Hepatocyte (in vitro differentiated cells): ENCODE measurements at regions not wholly inside any gene's neighbourhood (a gene's known extent, or its start where the extent isn't known, plus 50 kb on each side); places are given as distances from the start of the nearest gene placed in this dataset.

Experiments
- DNase-seq: peaks from one replicate; pipeline ENCODE4 v3.0.0-alpha.2; 2016; ENCODE audit warnings: low spot score
- H2AFZ ChIP-seq: fragments of 200-600 bp; sonication (generic); 2 replicates; pipeline ENCODE4 v1.6.0; 2016; ENCODE audit warnings: antibody characterized with exemption, mild to moderate bottlenecking
- H3K27ac ChIP-seq: fragments of 200-600 bp; sonication (generic); 2 replicates; pipeline ENCODE4 v1.5.1; 2016; ENCODE audit warnings: mild to moderate bottlenecking
- H3K27me3 ChIP-seq: fragments of 200-600 bp; sonication (generic); 2 replicates; pipeline ENCODE4 v1.6.1; 2016
- H3K36me3 ChIP-seq: fragments of 200-600 bp; sonication (generic); replicated peaks from 2 replicates; pipeline ENCODE4 v1.5.1; 2016; ENCODE audit warnings: low read depth; ENCODE audit not compliant: insufficient read depth
- H3K4me1 ChIP-seq: fragments of 200-600 bp; sonication (generic); 2 replicates; pipeline ENCODE4 v1.5.1; 2016; ENCODE audit warnings: mild to moderate bottlenecking, moderate library complexity; ENCODE audit not compliant: insufficient read depth
- H3K4me2 ChIP-seq: fragments of 200-600 bp; sonication (generic); 2 replicates; pipeline ENCODE4 v1.6.0; 2016
- H3K4me3 ChIP-seq: fragments of 200-600 bp; sonication (generic); 2 replicates; pipeline ENCODE4 v1.5.1; 2016; ENCODE audit warnings: mild to moderate bottlenecking
- H3K79me2 ChIP-seq: fragments of 200-600 bp; sonication (generic); 2 replicates; pipeline ENCODE4 v1.6.0; 2017; ENCODE audit warnings: mild to moderate bottlenecking
- H3K9me2 ChIP-seq: fragments of 200-600 bp; sonication (generic); replicated peaks from 2 replicates; pipeline ENCODE4 v1.6.0; 2017; ENCODE audit warnings: mild to moderate bottlenecking; ENCODE audit not compliant: insufficient read depth
- H3K9me3 ChIP-seq: fragments of 200-600 bp; sonication (generic); 2 replicates; pipeline ENCODE4 v1.5.1; 2016; ENCODE audit warnings: low read depth, mild to moderate bottlenecking
- H4K20me1 ChIP-seq: fragments of 200-600 bp; sonication (generic); 2 replicates; pipeline ENCODE4 v1.6.0; 2016; ENCODE audit warnings: mild to moderate bottlenecking; ENCODE audit not compliant: insufficient read depth, poor library complexity, severe bottlenecking
- EZH2 ChIP-seq: fragments of 200-600 bp; sonication (generic); IDR thresholded peaks from 2 replicates; pipeline ENCODE4 v1.6.1; 2016; ENCODE audit warnings: antibody characterized with exemption, mild to moderate bottlenecking, borderline replicate concordance
- EZH2phosphoT487 ChIP-seq: fragments of 200-600 bp; sonication (generic); IDR thresholded peaks from one replicate; pipeline ENCODE4 v1.6.1; 2018; ENCODE audit warnings: antibody characterized with exemption, mild to moderate bottlenecking, low read depth, moderate library complexity; ENCODE audit not compliant: unreplicated experiment, severe bottlenecking
- WGBS: methylation state at CpG from one replicate; pipeline ENCODE4 v1.1.6; 2016; ENCODE audit warnings: low lambda C conversion rate; ENCODE audit errors: missing lambda C conversion rate; 5-methylcytosine and 5-hydroxymethylcytosine counted together
- TF ChIP-seq, protein P1 (sequence below): fragments of 200-600 bp; sonication (generic); IDR thresholded peaks from 2 replicates; pipeline ENCODE4 v1.5.1; 2016; ENCODE audit warnings: antibody characterized with exemption, mild to moderate bottlenecking; ENCODE audit not compliant: poor library complexity

DNA sequence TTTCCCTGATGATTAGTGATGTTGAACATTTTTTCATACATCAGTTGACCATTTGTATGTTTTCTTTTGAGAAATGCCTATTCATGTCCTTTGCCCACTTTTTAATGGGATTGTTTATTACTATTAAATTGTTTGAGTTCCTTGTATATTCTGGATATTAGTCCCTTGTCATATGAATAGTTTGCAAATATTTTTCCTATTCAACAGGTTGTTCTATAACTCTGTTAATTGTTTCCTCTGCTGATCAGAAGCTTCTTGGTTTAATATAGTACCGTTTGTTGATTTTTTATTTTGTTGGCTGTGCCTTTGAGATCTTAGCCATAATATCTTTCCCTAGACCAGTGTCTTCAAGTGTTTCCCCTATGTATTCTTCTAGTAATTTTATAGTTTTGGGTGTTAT, 189.0 kb upstream of the RARB start:
- Histone ChIP-seq H4K20me1 (no peaks in the 10 kb centered on the region), H3K79me2 (no peaks in the 10 kb centered on the region), H3K4me1 (peaks cover 15% of the 10 kb centered on the region), H3K27ac (no peak overlapping the region), H3K36me3 (no peaks in the 10 kb centered on the region), H3K27me3 (no peaks in the 10 kb centered on the region), H2AFZ (no peak overlapping the region), H3K4me2 (no peak overlapping the region), H3K9me3 (no peaks in the 10 kb centered on the region), H3K4me3 (no peak overlapping the region), H3K9me2 (no peaks in the 10 kb centered on the region)
- no peak for DNase-seq
- 95% methylated on average over 1 of the region's 1 CpG for WGBS
- TF ChIP-seq EZH2, result no peak
- no peak for TF ChIP-seq EZH2phosphoT487
- TF ChIP-seq, protein P1, sequence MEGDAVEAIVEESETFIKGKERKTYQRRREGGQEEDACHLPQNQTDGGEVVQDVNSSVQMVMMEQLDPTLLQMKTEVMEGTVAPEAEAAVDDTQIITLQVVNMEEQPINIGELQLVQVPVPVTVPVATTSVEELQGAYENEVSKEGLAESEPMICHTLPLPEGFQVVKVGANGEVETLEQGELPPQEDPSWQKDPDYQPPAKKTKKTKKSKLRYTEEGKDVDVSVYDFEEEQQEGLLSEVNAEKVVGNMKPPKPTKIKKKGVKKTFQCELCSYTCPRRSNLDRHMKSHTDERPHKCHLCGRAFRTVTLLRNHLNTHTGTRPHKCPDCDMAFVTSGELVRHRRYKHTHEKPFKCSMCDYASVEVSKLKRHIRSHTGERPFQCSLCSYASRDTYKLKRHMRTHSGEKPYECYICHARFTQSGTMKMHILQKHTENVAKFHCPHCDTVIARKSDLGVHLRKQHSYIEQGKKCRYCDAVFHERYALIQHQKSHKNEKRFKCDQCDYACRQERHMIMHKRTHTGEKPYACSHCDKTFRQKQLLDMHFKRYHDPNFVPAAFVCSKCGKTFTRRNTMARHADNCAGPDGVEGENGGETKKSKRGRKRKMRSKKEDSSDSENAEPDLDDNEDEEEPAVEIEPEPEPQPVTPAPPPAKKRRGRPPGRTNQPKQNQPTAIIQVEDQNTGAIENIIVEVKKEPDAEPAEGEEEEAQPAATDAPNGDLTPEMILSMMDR, result no peak

DNA sequence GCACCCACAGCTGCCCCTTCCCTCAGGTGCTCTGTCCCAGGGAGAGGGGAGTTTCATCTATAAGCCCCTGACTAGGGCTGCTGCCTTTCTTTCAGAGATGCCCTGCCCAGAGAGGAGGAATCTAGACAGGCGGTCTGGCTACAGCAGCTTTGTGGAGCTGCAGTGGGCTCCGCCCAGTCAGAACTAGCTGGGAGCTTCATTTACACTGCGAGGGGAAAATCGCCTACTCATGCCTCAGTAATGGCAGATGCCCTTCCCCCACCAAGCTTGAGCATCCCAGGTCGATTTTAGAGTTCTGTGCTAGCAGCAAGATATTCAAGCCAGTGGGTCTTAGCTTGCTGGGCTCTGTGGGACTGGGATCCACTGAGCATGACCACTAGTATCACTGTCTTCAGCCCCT, 181.2 kb upstream of the RARB start:
- TF ChIP-seq EZH2phosphoT487 (no peak), EZH2 (no peak)
- TF ChIP-seq, protein P1, result no peak
- no peak overlapping the region for H3K27ac ChIP-seq
- no peaks in the 10 kb centered on the region for H3K9me3 ChIP-seq

DNA sequence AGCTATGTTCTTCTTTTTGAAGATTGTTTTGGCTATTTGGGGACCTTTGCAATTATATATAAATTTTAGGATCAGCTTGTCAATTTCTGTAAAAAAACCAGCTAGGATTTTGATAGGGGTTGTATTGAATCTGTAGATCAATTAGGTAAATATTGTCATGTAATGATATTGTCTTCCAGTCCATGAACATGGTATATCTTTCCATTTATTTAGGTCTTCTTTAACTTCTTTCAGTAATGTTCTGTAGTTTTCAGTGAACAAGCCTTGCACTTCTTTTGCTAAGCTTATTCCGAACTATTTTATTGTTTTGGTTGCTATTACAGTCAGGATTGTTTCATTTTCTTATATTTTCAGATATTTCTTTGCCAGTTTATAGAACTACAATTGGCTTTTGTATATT, 175.8 kb upstream of the RARB start:
- WGBS, result 97% methylated on average over 1 of the region's 1 CpG
- Histone ChIP-seq H3K9me2 (no peaks in the 10 kb centered on the region), H3K9me3 (no peaks in the 10 kb centered on the region), H3K27me3 (no peaks in the 10 kb centered on the region), H4K20me1 (no peaks in the 10 kb centered on the region), H3K36me3 (no peaks in the 10 kb centered on the region), H3K27ac (no peak overlapping the region), H2AFZ (no peak overlapping the region), H3K4me1 (no peaks in the 10 kb centered on the region), H3K4me3 (no peak overlapping the region), H3K4me2 (no peak overlapping the region), H3K79me2 (no peaks in the 10 kb centered on the region)
- TF ChIP-seq EZH2phosphoT487 (no peak), EZH2 (no peak)
- TF ChIP-seq, protein P1, result no peak
- no peak for DNase-seq

More for the DNA sequence above, 181.2 kb upstream of the RARB start:
- Histone ChIP-seq H3K36me3 (no peaks in the 10 kb centered on the region), H3K4me2 (no peak overlapping the region), H3K4me3 (no peak overlapping the region), H4K20me1 (no peaks in the 10 kb centered on the region), H3K79me2 (no peaks in the 10 kb centered on the region), H2AFZ (no peak overlapping the region), H3K9me2 (no peaks in the 10 kb centered on the region), H3K27me3 (no peaks in the 10 kb centered on the region), H3K4me1 (no peaks in the 10 kb centered on the region)
- WGBS, result 83% methylated on average over 5 of the region's 5 CpGs
- DNase-seq, result no peak

DNA sequence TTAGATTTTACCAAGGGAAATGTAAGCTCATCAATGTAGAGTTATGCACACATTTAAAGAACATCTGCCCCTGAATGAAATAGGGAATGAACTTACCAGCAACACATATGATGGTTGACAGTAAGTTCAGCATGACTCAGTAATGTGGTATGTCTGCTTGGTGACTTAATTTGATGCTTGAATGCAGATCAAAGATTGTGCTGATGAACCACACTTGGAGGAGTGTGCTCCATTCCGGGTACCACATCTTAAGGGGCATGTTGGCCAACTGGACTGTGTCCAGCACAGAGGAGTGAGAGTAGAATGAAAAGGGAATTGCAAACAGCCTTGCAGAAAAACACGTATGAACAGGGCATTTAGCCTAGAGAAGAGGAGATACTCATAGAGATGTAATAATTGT, 171.0 kb upstream of the RARB start:
- Histone ChIP-seq H2AFZ (no peak overlapping the region), H3K9me3 (no peaks in the 10 kb centered on the region), H3K36me3 (no peaks in the 10 kb centered on the region), H3K79me2 (no peaks in the 10 kb centered on the region), H3K27me3 (no peaks in the 10 kb centered on the region), H3K4me2 (no peak overlapping the region), H3K9me2 (no peaks in the 10 kb centered on the region), H3K4me1 (no peaks in the 10 kb centered on the region), H4K20me1 (no peaks in the 10 kb centered on the region), H3K4me3 (no peak overlapping the region), H3K27ac (no peak overlapping the region)
- 87% methylated on average over 2 of the region's 2 CpGs for WGBS
- TF ChIP-seq EZH2phosphoT487, result no peak
- TF ChIP-seq, protein P1, result no peak
- no peak for TF ChIP-seq EZH2
- no peak for DNase-seq
